Umbilical cord (tissue), 1 donor: ENCODE measurements at regions not wholly inside any gene's neighbourhood (a gene's known extent, or its start where the extent isn't known, plus 50 kb on each side); places are given as distances from the start of the nearest gene placed in this dataset.
A peak's percentile ranks its signal among the peaks of the same experiment; 100 is the strongest.

ENCODE experiments used
- DNase-seq: peaks from one replicate; pipeline ENCODE4 v3.0.0-alpha.2; 2015; ENCODE audit warnings: low spot score

GRCh38 chr12:114875313-114875712, 191.3 kb upstream of the TBX3 start:
- DNase-seq: no peak

GRCh38 chr12:114873656-114874055, 189.7 kb upstream of the TBX3 start:
- DNase-seq: no peak

- peak; percentile 28 for DNase-seq
These were observed 185.2 kb upstream of the TBX3 start for GRCh38 chr12:114868995-114869834.

GRCh38 chr12:114866331-114866730, 182.4 kb upstream of the TBX3 start:
- no peak for DNase-seq

- no peak for DNase-seq
These were observed 181.0 kb upstream of the TBX3 start for GRCh38 chr12:114864837-114865551.

- DNase-seq: no peak
These were observed 179.9 kb upstream of the TBX3 start for GRCh38 chr12:114863911-114864310.

- DNase-seq: no peak
These were observed 177.0 kb upstream of the TBX3 start for GRCh38 chr12:114860969-114861368.

GRCh38 chr12:114858388-114859146, 174.6 kb upstream of the TBX3 start:
- no peak for DNase-seq

GRCh38 chr12:114855678-114856077, 171.7 kb upstream of the TBX3 start:
- no peak for DNase-seq

GRCh38 chr12:114852976-114853529, 169.1 kb upstream of the TBX3 start:
- DNase-seq: no peak

- DNase-seq: no peak
These were observed 168.0 kb upstream of the TBX3 start for GRCh38 chr12:114851981-114852380.

GRCh38 chr12:114850661-114851275, 166.8 kb upstream of the TBX3 start:
- DNase-seq: peak; percentile 70

- DNase-seq: peak; percentile 42
These were observed 164.7 kb upstream of the TBX3 start for GRCh38 chr12:114848666-114849065.

GRCh38 chr12:114847441-114848035, 163.6 kb upstream of the TBX3 start:
- DNase-seq: no peak

- peak; percentile 38 for DNase-seq
These were observed 162.8 kb upstream of the TBX3 start for GRCh38 chr12:114846771-114847170.

- DNase-seq: no peak
These were observed 157.7 kb upstream of the TBX3 start for GRCh38 chr12:114841557-114842251.

- no peak for DNase-seq
These were observed 154.5 kb upstream of the TBX3 start for GRCh38 chr12:114838480-114838879.

- DNase-seq: no peak
These were observed 152.6 kb upstream of the TBX3 start for GRCh38 chr12:114836609-114837008.

GRCh38 chr12:114835031-114835430, 151.1 kb upstream of the TBX3 start:
- DNase-seq: no peak

- DNase-seq: no peak
These were observed 150.6 kb upstream of the TBX3 start for GRCh38 chr12:114834621-114835020.
